ENCODE measurements at regions not wholly inside any gene's neighbourhood (a gene's known extent, or its start where the extent isn't known, plus 50 kb on each side); places are given as distances from the start of the nearest gene placed in this dataset.

GRCh38 chr14:46058964-46059563, 592.5 kb downstream of the RPL10L start:
- no peak overlapping the region for H3K27ac ChIP-seq (ENCODE audit: low read depth, low read length)
- H3K9me3 ChIP-seq (ENCODE audit: control insufficient read depth in 1 of 2, insufficient read depth in 1 of 2, low read depth in 1 of 2, low read length in 2 of 2) = no peaks in the 10 kb centered on the region
- no peaks in the 10 kb centered on the region for H3K9me2 ChIP-seq (ENCODE audit: insufficient read depth)
- no peak for ATAC-seq
- no peaks in the 10 kb centered on the region for H3K27me3 ChIP-seq (ENCODE audit: insufficient read depth, low read length)
- no peak overlapping the region for H3K4me2 ChIP-seq (ENCODE audit: low read length)
- POLR2A ChIA-PET = no interaction called here
- CTCF ChIA-PET = no interaction called here
- H3K4me1 ChIP-seq (ENCODE audit: control insufficient read depth in 1 of 2, insufficient read depth in 2 of 2, low read length in 2 of 2) = peaks cover 0 to 6% of the 10 kb centered on the region in 2 experiments; a peak in 2 of 4 replicates
- H3K4me3 ChIP-seq (replicated peaks in 1 of 2; ENCODE audit: low read depth in 1 of 2, low read length in 2 of 2) = no peak overlapping the region
- no peaks in the 10 kb centered on the region for H4K20me1 ChIP-seq (ENCODE audit: insufficient read depth)
- intact Hi-C loops (cut with micrococcal nuclease) = no loop called here
- H2AFZ ChIP-seq (ENCODE audit: low read depth, low read length, poor library complexity, severe bottlenecking) = no peak overlapping the region
- TF ChIP-seq, protein P1, sequence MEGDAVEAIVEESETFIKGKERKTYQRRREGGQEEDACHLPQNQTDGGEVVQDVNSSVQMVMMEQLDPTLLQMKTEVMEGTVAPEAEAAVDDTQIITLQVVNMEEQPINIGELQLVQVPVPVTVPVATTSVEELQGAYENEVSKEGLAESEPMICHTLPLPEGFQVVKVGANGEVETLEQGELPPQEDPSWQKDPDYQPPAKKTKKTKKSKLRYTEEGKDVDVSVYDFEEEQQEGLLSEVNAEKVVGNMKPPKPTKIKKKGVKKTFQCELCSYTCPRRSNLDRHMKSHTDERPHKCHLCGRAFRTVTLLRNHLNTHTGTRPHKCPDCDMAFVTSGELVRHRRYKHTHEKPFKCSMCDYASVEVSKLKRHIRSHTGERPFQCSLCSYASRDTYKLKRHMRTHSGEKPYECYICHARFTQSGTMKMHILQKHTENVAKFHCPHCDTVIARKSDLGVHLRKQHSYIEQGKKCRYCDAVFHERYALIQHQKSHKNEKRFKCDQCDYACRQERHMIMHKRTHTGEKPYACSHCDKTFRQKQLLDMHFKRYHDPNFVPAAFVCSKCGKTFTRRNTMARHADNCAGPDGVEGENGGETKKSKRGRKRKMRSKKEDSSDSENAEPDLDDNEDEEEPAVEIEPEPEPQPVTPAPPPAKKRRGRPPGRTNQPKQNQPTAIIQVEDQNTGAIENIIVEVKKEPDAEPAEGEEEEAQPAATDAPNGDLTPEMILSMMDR (IDR thresholded peaks at IDR 0.05 in 2 of 3, conservative IDR thresholded peaks at IDR 0.05 in 1 of 3; ENCODE audit: borderline replicate concordance in 1 of 3, insufficient read depth in 1 of 3, low read depth in 2 of 3, low read length in 2 of 3) = no peak
- no peak for TF ChIP-seq EZH2phosphoT487 (IDR thresholded peaks at IDR 0.05; ENCODE audit: borderline replicate concordance)
- no peak for TF ChIP-seq EZH2 (IDR thresholded peaks at IDR 0.05)
- TF ChIP-seq YY1 (IDR thresholded peaks at IDR 0.05; ENCODE audit: extremely low read depth, insufficient replicate concordance, low read depth, low read length) = no peak
- TF ChIP-seq CEBPB (IDR thresholded peaks at IDR 0.05; ENCODE audit: low read depth) = no peak
- TF ChIP-seq POLR2AphosphoS5 (IDR thresholded peaks at IDR 0.05; ENCODE audit: low read depth, low read length) = no peak
- no peak for TF ChIP-seq ATF3 (IDR thresholded peaks at IDR 0.05)
- TF ChIP-seq ZBTB33 (IDR thresholded peaks at IDR 0.05; ENCODE audit: extremely low read depth, insufficient replicate concordance, low read length) = no peak
- TF ChIP-seq FOSL1 (IDR thresholded peaks at IDR 0.05; ENCODE audit: low read depth) = no peak
- TF ChIP-seq RAD21 (IDR thresholded peaks at IDR 0.05; ENCODE audit: low read depth) = no peak
- TF ChIP-seq, protein P2, sequence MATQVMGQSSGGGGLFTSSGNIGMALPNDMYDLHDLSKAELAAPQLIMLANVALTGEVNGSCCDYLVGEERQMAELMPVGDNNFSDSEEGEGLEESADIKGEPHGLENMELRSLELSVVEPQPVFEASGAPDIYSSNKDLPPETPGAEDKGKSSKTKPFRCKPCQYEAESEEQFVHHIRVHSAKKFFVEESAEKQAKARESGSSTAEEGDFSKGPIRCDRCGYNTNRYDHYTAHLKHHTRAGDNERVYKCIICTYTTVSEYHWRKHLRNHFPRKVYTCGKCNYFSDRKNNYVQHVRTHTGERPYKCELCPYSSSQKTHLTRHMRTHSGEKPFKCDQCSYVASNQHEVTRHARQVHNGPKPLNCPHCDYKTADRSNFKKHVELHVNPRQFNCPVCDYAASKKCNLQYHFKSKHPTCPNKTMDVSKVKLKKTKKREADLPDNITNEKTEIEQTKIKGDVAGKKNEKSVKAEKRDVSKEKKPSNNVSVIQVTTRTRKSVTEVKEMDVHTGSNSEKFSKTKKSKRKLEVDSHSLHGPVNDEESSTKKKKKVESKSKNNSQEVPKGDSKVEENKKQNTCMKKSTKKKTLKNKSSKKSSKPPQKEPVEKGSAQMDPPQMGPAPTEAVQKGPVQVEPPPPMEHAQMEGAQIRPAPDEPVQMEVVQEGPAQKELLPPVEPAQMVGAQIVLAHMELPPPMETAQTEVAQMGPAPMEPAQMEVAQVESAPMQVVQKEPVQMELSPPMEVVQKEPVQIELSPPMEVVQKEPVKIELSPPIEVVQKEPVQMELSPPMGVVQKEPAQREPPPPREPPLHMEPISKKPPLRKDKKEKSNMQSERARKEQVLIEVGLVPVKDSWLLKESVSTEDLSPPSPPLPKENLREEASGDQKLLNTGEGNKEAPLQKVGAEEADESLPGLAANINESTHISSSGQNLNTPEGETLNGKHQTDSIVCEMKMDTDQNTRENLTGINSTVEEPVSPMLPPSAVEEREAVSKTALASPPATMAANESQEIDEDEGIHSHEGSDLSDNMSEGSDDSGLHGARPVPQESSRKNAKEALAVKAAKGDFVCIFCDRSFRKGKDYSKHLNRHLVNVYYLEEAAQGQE (IDR thresholded peaks at IDR 0.05; ENCODE audit: low read depth) = no peak
- TF ChIP-seq CBX3 (IDR thresholded peaks at IDR 0.05; ENCODE audit: low read depth) = no peak
- no peak for TF ChIP-seq ZFX (IDR thresholded peaks at IDR 0.05)
- no peak for TF ChIP-seq SRF (IDR thresholded peaks at IDR 0.05; ENCODE audit: low read depth)
- no peak for TF ChIP-seq JUND (IDR thresholded peaks at IDR 0.05)
- TF ChIP-seq SIN3A (IDR thresholded peaks at IDR 0.05; ENCODE audit: low read depth) = no peak
- TF ChIP-seq ELF1 (IDR thresholded peaks at IDR 0.05; ENCODE audit: borderline replicate concordance, low read depth) = no peak
- TF ChIP-seq TCF7L2 (IDR thresholded peaks at IDR 0.05; ENCODE audit: borderline replicate concordance, extremely low read depth, insufficient read depth, insufficient read length) = no peak
- no peak for TF ChIP-seq POLR2A (IDR thresholded peaks at IDR 0.05; ENCODE audit: borderline replicate concordance, extremely low read depth, insufficient read depth, insufficient read length)
- TF ChIP-seq ZNF274 (IDR thresholded peaks at IDR 0.05; ENCODE audit: low read depth, low read length) = no peak
- DNase-seq (ENCODE audit: low read depth, low spot score) = no peak
- no peak overlapping the region for H3K9ac ChIP-seq (ENCODE audit: low read length)
- BruUV-seq (replicated peaks) = no TSS peak
- H3K36me3 ChIP-seq (ENCODE audit: control insufficient read depth in 1 of 2, insufficient read depth in 2 of 2, low read length in 2 of 2) = no peaks in the 10 kb centered on the region
- RAD21 ChIA-PET (ENCODE audit: low non-redundant PET in 1 of 2, low total read pairs in 2 of 2, uncharacterized antibody in 2 of 2, unreplicated experiment in 2 of 2) = no interaction called here
- no peaks in the 10 kb centered on the region for H3K79me2 ChIP-seq (ENCODE audit: insufficient read depth, low read length)
